H1 (cell line): ENCODE measurements at regions not wholly inside any gene's neighbourhood (a gene's known extent, or its start where the extent isn't known, plus 50 kb on each side); places are given as distances from the start of the nearest gene placed in this dataset.

Source experiments
- CHD7 ChIP-seq: fragments of 300-600 bp; sonication (generic); IDR thresholded peaks from 2 replicates; pipeline ENCODE4 v1.7.1; 2012; ENCODE audit warnings: low read length, moderate library complexity, mild to moderate bottlenecking, inconsistent platforms; ENCODE audit not compliant: insufficient replicate concordance

GRCh38 chr2:118167026-118167425 is 78.8 kb downstream of the INSIG2 start (continued):
- TF ChIP-seq CHD7 = no peak
- TF ChIP-seq, all 59 proteins: peak for 0
